NCI-H2196 treated with DMSO at 0.1 percent for 48 hours (cell line): ENCODE measurements at regions not wholly inside any gene's neighbourhood (a gene's known extent, or its start where the extent isn't known, plus 50 kb on each side); places are given as distances from the start of the nearest gene placed in this dataset.

ENCODE experiments used
- DNase-seq: peaks from one replicate; lab custom pipeline; 2025; ENCODE audit not compliant: unreplicated experiment; lab: John Stamatoyannopoulos, UW

- DNase-seq: no peak
Measured at GRCh38 chr9:36763778-36764177, 191.1 kb downstream of the MELK start.

GRCh38 chr9:36764364-36765076, 191.8 kb downstream of the MELK start:
- peak; percentile 53 for DNase-seq

- no peak for DNase-seq
Measured at GRCh38 chr9:36765077-36765390, 192.3 kb downstream of the MELK start.

GRCh38 chr9:36765468-36766341, 193.0 kb downstream of the MELK start:
- peak; percentile 99 for DNase-seq

- no peak for DNase-seq
Measured at GRCh38 chr9:36768677-36769076, 196.0 kb downstream of the MELK start.

GRCh38 chr9:36770025-36770424, 197.3 kb downstream of the MELK start:
- no peak for DNase-seq

- DNase-seq: peak; percentile 50
Measured at GRCh38 chr9:36772449-36773403, 200.0 kb downstream of the MELK start.

- DNase-seq: no peak
Measured at GRCh38 chr9:36778682-36779081, 206.0 kb downstream of the MELK start.

- DNase-seq: no peak
Measured at GRCh38 chr9:36779582-36779981, 206.9 kb downstream of the MELK start.

GRCh38 chr9:36780186-36780585, 207.5 kb downstream of the MELK start:
- no peak for DNase-seq

- DNase-seq: no peak
Measured at GRCh38 chr9:36781533-36781932, 208.8 kb downstream of the MELK start.
